Hematopoietic multipotent progenitor cell treated with erythropoietin and hydrocortisone succinate and interleukin-3 and kit ligand, for 6 days (in vitro differentiated cells): ENCODE measurements at regions not wholly inside any gene's neighbourhood (a gene's known extent, or its start where the extent isn't known, plus 50 kb on each side); places are given as distances from the start of the nearest gene placed in this dataset.
A peak's percentile ranks its signal among the peaks of the same experiment; 100 is the strongest.
"Not testable (repeated sequence)": the region's sequence is repeated elsewhere in the genome, so short reads cannot be mapped to it uniquely, and the experiment has no call there.

ENCODE experiments used
- DNase-seq: peaks from one replicate; pipeline ENCODE4 v3.0.0-alpha.2; 2015

DNA sequence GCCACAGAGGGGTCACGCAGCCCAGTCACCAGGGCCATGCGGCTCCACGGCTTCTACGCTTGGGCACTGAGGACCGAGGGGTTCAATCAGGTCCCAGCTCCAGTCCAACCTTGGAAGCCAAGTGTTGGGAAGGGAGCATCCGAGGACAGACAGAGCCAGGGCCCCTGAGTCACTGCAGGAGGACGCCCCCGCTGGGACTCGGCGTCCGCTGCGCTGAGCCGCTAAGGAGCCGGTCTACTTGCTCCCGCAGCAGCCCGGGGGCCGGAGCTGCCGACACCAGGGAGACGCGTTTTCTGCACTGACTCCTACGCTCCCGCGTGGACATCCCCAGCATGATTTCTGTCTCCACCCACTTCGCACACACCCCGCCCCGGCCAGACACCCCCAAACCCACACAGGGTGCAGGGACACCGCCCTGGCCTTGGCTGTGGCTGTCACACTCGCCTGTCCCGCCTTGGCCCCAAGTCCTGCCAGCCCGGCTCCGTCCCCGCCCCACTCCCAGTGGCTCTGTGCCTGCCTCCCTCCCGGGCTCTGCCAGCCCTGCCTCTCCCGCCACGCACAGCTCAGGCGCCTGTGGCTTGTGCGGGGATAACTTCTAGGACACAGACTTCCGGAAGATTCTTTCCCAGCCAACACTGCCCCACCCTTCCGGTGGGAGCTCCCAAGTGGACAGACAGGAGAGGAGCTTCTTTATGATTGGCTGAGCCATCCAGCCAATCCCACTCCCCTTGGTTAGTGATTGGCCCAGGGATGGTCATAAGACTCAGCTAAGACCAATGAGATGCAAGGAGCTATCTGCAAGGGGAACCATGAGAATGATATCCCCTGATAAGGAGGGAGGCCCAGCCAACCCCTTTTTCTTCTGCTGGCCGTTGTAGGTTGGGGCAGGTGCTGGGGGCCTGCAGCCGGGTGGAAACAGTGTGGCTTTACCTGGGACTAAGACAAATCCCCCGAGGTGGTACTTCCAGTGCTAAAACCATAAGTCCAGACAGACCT lies 118.9 kb upstream of the SFSWAP start:
- no peak for DNase-seq

DNA sequence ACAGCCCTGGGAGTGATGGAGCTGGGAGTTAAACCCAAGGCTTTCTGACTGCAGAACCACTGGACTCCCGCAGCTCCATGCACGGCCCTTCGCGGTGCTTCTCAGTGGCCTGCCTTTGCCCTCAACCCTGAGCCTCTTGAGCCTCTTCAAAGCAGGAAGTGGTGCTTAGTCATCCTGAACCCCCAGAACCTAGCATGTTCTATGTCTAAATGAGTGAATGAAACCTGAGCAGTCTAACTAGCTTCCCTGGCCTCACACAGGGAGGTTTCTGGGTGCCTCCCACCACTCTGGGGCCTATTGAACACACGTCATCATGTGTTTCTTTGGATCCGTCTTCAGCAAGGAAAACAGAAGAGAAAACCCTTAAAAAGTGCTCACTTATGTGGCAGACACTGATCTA lies 117.9 kb upstream of the SFSWAP start:
- DNase-seq = no peak

DNA sequence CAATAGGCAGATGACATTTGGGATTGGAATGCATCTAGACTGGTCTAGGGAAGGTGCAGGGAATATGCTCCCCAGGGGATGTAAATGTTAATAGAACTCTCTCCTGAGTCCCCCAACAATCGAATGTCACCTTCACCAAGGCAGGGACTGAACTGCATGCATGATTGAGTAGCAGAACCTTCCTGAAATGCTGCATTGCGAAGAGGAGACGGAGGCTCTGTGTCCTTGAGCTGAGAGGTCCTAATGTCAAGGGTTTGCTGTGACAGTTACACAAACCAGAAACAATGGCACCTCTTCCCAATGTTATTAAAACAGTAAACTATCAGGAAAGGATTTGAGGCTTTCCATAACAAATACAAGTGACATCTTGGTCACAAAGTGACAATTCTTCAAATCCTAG lies 117.5 kb upstream of the SFSWAP start:
- no peak for DNase-seq

DNA sequence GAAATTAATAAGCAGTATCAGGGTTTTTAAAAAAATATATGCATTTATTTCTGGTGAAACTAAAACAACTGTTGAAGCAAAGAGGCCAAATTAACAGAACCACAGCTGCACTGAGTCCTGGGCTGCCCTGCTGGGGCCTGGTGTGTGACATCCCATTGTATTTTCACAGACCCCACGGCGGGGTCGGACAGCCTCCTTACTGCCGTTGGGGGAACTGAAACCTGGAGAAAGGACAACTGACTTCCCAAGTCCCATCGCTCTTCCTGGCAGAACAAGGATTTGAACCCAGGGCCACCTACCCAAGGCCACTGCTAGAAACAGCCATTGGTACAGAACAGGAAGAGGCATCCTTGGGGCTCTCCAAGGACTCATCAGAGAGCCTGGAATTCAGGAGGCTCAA lies 114.8 kb upstream of the SFSWAP start:
- no peak for DNase-seq

DNA sequence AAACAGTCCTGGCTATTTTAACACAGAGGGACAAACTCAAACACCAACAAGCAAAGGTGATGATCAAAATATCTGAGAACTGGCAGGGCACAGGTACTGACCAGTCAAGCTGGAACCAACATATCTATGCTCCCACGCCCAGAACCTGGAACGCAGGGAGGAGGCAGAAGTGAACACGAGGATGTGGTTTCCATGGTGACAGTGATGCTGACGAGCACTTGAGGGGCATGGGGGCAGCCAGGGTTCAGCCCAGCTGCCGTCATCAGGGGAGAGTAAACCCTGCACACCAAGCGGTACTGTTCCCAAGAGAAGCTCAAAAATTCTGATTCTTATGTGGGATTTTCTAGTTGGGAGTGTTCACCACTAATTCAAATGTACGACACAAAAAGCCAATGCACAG lies 113.6 kb upstream of the SFSWAP start:
- no peak for DNase-seq

DNA sequence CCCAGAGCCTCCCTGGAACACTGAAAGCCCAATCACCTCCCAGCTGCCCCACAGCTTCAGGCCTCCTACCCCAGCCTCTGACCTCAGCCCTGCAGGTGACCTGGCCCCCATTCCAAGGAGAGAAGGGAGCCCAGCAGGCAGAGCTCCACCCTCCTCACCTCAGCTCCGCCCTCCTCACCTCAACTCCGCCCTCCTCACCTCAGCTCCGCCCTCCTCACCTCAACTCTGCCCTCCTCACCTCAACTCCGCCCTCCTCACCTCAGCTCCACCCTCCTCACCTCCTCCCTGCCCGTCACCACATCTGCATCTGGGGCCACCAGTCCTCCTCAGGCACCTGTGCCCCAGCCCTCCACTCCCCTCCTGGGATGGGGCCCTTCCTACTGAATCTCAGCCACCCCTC lies 112.2 kb upstream of the SFSWAP start:
- no peak for DNase-seq

DNA sequence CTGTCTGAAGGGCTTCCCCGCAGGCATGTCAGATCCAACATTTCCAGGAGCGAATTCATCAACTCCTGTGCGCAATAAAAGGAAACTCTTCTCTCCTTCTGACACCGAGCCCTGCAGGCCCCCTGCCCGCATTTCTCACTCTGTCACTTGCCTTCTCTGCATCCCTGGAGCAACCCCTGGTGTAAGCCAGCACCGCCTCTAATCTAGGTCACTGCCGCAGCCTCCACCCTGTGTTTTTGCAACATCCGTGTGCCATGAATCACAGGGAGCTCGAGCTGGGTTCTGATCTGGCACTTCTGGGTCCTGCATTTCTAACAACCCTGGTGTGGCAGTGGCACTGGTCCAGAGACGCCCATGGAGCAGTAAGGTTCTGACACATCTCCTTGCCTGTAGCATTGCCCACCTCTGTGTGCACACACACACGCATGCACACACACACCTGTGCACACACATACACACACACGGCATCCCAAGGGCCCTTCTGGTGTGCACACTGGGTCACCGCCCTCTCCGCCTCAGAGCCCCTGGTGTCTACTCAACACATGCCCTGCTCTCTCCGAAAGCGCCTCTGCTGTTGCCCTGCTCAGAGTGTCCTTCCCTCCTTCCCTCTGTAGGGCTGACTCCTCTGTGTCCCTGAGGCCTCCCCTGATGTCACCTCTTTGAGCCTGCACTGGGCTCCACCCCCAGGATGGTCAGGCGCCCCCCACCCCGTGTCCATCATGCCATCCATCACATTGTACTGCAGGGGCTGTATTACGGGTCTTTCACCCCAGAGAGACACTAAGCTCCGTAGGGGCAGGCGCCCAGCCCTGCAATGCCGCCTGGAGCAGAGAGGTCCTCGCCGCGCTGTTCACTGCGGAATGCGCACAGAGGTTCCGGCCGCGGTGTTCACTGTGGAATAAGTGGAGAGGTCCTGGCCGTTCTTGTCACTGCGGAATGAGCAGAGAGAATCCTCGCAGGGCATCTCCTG lies 111.4 kb upstream of the SFSWAP start:
- no peak for DNase-seq

DNA sequence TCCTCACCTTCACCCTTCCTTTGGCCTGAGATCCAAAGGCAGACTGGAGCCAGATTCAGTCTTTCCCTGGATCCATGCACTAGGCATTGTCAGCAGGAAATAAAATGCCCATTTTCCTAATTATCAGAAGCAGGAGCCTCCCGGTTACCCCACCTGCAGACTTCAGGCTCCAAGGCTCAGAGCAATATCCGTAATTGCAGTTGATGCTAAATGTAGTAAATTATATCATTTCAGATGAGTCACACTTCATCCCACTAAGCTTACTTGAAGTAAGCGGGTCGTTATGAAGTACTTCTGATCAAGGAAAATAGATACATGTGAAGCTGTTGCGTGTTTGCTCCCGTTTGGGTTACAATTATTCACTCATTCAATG lies 110.7 kb upstream of the SFSWAP start:
- no peak for DNase-seq

DNA sequence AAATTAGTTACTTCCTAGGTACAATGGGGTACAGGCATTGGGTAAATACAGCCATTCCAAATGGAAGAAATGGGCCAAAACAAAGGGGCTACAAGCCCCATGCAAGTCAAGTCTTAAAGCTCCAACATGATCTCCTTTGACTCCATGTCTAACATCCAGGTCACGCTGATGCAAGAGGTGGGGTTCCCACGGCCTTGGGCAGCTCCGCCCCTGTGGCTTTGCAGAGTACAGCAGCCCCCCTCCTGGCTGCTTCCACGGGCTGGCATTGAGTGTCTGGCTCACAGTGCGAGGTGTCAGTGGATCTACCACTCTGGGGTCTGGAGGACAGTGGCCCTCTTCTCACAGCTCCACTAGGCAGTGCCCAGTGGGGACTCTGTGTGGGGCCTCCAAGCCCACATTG lies 109.4 kb upstream of the SFSWAP start:
- DNase-seq = not testable (repeated sequence)

DNA sequence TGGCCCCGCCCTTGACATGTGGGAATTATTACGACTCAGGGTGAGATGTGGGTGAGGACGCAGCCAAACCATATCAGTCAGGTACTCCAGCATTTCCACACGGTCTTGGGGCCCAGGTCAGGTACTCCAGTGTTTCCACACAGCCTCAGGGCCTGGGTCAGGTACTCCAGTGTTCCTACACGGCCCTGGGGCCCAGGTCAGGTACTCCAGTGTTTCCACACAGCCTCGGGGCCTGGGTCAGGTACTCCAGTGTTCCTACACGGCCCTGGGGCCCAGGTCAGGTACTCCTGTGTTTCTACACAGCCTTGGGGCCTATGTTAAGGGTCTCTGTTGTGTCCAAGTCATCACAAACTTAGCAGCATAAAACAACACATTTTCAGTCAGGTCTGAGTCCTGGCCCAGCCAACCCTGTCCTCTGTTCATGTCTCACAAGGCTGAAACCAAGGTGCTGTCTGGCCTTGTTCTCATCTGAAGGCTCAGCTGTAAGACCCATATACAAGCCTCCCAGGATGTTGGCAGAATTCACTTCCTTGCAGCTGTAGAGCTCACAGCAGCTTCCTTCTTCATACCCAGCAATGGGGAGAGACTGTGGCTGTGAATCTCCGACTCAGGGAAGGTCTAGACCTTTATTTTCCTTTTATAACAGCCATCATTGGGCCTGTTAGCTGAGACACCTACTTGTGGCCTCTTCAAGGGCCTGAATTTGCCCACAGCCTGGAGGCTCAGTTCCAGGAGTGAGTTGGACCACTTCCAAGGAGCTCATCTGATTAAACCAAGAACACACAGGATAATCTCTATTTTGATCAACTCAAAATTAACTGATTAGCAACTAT lies 107.6 kb upstream of the SFSWAP start:
- DNase-seq = peak; percentile 12

DNA sequence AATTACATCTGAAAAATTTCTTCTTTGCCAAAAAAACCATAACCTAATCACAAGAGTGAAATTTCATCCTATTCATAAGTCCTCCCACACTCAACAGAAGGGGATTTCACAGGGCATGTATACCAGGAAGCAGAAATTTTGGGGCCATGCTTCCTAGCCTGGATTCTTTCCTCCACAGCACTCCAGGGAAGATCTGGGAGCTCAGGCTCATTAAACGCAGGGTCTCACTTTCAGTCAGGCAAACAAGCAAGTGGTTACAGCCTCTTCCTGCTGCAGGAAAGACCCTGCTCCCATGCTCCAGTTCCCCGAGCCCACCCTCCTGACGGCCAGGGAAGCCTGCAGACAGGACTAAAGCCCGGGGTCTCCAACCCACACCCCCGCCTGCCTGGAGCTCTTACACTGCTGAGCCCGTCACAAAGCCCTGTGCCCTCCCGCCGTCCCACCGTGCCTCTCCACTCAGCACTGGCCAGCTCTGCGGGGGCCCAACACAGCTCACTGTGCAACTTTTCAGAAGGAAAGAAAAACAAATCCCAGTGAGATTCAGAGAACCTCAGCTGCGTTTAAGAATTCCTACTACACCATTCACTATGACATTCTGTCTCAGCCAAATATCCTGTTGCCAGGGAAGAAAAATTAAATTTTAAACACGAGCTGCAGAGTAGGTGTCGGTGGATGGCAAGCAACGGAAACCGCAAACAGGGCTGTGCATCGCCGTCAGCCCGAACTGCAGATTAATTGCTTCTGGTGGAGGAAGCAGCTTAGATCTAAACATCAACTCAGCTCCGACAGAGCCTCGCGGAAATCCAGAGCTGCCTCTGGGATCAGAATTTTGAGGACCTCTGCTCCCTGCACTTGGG lies 106.7 kb upstream of the SFSWAP start:
- DNase-seq = peak; percentile 47

DNA sequence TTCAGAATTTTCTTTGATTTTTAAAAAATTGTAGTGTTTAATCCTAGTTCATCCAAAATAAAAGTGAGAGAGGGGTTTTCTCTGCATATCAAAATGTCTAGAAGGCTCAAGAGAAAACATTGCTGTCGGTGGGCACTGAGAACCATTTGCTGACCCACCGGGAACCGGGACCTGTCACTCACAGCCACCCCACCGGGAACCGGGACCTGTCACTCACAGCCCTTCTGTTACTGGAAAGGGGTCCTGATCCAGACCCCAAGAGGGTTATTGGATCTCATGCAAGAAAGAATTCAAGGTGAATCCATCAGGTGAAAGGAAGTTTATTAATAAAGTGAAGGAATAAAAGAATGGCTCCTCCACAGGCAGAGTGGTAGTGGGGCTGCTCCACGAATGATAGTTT lies 106.0 kb upstream of the SFSWAP start:
- no peak for DNase-seq

DNA sequence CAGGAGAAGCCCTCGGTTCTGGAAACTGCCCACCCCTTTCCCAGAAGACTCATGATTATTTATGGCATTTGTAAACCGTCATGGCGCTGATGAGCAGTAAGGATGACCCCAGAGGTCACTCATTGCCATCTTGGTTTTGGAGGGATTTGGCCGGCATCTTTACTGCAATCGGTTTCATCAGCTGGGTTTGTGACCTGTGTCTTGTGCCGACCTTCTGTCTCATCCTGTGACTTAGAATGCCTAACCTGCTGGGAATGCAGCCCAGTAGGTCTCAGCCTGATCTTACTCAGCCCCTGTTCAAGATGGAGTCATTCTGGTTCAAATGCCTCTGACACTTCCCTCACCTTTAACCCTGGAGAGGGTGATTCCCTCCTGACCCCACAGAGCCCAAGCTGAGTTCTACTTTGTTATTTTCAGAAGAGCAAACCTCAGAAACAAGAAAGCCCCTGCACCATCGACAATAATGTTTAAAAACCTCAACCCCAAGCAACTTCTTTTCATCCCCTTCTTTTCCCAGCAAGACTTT lies 105.5 kb upstream of the SFSWAP start:
- no peak for DNase-seq

DNA sequence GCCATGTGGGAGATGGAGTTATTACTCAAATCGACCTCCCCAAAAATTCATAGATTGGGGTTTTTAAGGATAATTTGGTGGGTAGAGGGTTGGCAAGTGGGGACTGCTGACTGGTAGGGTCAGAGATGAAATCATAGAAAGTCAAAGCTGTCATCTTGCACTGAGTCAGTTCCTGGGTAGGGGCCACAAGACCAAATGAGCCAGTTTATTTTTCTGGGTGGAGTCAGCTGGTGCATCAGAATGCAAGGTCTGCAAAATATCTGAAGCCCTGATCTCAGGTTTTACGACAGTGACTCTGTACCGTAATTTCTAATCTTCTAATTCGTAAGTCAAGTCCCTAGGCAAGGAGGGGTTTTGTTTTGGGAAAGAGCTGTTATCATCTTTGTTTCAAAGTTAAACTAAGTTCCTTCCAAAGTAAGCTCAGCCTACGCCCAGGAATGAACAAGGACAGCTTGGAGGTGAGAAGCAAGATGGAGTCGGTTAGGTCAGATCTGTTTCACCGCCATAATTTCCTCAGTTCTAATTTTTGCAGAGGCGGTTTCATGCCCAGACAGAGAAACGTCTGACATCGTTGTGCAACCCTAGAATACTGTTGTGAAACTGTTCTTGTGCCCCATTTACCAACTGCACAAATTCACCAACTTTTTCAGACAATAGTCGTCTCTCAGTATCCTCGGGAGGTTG lies 104.5 kb upstream of the SFSWAP start:
- DNase-seq = peak; percentile 10

DNA sequence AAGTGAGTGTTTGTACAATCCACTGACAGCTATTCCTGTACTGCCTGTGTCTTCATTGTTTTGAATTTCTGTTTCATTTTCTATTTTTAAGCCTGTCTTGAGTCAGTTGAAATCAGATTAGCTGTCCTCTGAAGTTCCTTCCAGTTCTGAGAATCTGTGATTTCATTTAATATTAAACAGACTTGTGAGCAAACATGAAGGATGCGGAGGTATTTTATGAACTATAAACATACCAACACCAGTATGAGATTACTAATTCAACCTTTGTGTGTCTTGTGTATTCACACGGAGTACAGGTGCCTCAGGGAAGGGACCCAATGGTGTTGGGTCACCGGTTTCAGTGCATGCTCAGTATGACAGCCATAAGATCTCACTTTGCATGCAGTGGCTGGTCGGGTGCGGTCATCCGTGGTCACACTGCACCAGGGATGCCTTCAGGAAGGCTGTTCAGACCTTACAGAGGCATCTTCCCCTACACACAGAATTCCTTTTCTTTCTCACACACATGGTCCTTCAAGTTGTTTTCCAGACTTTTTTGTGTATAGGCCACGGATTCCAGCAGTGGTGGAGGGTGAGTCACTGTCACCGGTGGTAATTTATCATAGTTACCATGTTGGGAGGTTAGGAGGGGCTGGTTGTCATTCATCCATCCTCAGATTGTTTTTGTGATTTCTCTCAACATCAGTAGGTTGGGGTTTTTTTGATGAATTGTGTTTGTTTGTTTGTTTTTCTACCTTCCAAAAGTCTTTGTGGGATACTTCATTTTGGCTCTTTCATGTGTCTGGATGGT lies 103.0 kb upstream of the SFSWAP start:
- no peak for DNase-seq

DNA sequence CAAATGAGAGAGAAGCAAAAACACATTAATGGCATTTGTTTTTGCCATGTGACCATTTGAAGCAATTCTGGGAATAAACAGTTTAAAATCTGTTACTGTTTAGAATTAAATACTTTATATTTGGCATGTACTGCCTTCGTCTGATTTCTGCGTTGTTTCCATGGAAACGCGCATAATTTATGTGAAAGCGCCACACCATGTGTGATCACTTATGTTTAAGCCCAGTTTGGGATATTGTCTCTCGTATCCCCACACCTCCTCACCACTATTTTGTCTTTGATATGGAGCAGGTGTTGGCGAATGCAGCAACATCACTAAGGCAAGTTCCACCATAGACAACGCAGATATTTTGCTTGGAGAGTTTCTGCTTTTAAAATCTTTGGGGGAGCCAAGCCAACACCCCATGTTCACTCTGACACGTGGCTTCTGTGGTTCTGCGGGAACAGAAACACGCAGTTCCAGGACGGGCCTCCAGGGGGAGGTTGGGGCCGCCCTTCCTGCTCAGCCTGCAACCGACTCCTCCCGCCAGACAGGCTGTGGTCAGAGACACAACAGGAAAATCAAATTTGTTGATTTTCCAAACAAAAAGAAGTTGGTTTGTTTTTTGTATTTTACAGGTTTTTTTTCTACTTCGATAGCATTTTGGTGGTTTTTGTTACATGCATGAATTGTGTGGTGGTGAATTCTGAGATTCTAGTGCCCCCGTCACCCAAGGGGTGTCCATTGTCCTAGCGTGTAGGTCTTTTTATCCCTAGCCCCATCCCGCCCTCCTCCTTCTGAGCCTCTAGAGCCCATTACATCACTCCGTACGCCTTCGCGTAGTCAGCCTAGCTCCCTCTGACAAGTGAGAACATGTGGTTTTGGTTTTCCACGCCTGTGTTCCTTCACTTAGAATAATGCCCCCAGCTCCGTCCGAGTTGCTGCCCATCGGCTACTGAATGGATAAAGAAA lies 101.9 kb upstream of the SFSWAP start:
- DNase-seq = peak; percentile 70

DNA sequence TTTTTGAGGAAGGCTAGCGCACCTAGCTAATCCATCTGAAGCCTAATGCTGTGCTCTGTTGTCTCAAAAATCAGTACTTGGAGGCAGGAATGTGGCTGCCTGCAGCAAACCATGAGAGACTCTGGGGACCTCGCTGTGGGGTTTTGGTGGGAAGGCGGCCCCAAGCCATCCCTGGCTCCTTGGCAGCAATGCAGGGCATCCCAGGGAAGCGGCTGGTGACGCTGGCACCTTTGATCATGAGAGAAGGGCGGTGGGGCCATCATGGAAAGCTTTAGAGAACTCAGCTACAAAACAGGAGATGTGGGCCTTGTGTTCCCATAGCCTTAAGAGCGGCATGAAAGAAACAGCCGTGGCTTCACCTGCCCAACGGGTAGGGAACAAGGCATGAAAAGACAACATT lies 101.1 kb upstream of the SFSWAP start:
- no peak for DNase-seq

DNA sequence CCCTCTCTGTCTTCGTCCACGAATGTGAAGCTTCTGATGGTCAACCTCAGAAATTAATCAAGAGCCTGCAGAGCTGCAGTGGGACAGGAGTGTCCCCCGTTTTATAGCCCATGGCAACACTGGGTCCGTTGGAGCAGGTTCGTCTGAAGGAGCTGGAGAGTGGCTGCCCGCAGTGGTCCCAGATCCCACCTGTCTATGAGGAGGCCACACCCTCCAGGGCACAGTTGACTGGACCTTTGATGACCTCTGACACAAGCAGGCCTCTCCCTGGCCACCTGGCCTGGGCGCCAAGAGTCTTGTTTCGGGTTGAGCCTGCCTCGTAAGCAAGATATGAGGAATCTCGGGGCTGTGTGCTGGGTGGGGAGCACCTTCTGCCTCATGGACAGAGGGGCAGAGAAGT lies 100.7 kb upstream of the SFSWAP start:
- DNase-seq = no peak

DNA sequence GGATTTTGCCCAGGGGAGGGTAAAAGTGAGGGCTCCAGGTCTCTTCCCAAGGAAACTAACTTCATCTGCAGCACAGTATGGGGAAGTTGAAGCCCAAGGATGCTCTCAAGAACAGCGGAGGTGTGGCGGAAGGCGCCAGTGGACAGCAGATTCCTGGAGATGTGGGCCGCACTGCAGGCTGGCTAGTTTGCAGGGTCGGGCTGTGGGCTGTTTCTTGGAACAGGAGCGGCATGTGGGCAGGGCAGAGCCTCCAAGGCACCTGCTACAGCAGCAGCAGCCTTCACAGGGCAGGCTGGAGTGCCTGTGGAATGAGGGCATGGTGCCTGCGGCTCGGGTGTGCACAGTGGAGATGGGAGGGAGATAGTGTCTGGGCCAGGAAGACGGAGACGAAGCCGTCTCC lies 100.0 kb upstream of the SFSWAP start:
- no peak for DNase-seq
